C4-2B (cell line): ENCODE measurements at regions not wholly inside any gene's neighbourhood (a gene's known extent, or its start where the extent isn't known, plus 50 kb on each side); places are given as distances from the start of the nearest gene placed in this dataset.

ENCODE experiments used
- H3K27ac ChIP-seq: fragments of 450-650 bp; 2 replicates; pipeline ENCODE4 v1.5.1; 2017
- CTCF ChIP-seq: fragments of 450-650 bp; conservative IDR thresholded peaks from 2 replicates; pipeline ENCODE4 v1.5.1; 2017; ENCODE audit warnings: mild to moderate bottlenecking
- ZFX ChIP-seq: fragments of 450-650 bp; IDR thresholded peaks from 2 replicates; pipeline ENCODE4 v1.6.1; 2017

DNA sequence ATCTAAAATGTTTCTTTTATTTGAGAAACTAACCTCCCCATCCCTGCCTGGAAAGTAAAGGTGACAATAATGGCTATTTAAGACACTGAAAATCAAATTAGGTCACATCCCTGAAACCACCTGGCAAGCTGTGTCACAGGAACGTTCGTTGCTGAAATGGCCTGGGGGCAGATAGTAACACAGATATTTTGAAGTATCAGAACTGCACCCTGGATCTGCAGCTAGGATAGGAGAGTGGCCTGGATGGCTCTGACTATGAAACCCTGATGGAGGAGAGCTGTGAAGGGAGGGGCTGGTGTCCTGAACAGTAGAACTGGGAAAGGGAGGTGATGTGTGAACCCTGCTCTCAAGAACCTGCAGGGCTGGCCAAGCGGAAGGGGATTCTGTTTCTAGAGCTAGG lies 648.3 kb upstream of the CFAP20DC start:
- H3K27ac ChIP-seq = no peak overlapping the region
- TF ChIP-seq CTCF (no peak), ZFX (no peak)

DNA sequence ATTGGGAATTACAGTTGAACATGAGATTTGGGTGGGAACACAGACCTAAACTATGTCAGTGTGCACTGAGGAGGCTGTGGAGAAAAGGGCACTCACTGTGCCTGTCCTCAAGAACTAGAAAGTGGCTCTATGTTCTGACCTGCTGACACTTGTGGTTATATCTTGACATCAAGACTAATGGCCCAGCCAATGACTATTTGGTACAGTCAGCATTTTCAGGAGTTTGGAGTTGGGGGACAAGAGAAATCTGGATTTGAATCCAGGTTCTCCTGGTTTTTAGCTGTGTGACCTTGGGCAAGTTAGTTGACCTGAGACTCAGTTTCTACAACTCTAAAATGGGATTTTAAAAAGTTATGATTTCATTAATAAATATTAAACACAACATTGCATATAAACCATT lies 647.0 kb upstream of the CFAP20DC start:
- no peak overlapping the region for H3K27ac ChIP-seq
- TF ChIP-seq ZFX (no peak), CTCF (no peak)

- TF ChIP-seq ZFX (no peak), CTCF (no peak)
- no peak overlapping the region for H3K27ac ChIP-seq
Observed at GRCh38 chr3:59695860-59696259, 646.0 kb upstream of the CFAP20DC start.

- no peak overlapping the region for H3K27ac ChIP-seq
- TF ChIP-seq ZFX = no peak
- no peak for TF ChIP-seq CTCF
Observed at GRCh38 chr3:59692117-59692516, 642.3 kb upstream of the CFAP20DC start.

GRCh38 chr3:59690886-59691285 lies 641.1 kb upstream of the CFAP20DC start:
- TF ChIP-seq CTCF (no peak), ZFX (no peak)
- no peak overlapping the region for H3K27ac ChIP-seq

- no peak for TF ChIP-seq ZFX
- TF ChIP-seq CTCF = no peak
- H3K27ac ChIP-seq = no peak overlapping the region
Observed at GRCh38 chr3:59688636-59689035, 638.8 kb upstream of the CFAP20DC start.

DNA sequence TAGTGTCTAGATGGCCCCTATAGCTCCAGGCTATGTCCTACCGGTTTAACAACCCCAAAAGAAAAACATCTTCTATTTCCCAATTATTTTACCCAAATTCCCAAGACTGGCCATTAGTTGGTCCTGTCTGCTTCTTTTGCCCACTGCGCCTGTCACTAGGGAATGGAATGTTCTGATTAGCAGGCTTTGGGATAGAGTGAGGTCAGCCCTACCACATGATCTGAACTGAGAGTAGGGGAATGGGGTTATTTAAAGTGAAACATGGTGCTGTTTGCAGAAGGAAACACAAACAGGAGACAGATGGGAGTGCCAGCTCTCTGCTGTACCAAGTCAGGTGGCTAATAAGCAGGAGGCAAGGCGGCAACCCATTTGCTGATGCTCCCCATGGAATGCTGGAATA lies 635.6 kb upstream of the CFAP20DC start:
- TF ChIP-seq CTCF (no peak), ZFX (no peak)
- H3K27ac ChIP-seq = no peak overlapping the region
